DMS53 (cell line): ENCODE measurements at regions not wholly inside any gene's neighbourhood (a gene's known extent, or its start where the extent isn't known, plus 50 kb on each side); places are given as distances from the start of the nearest gene placed in this dataset.

Experiments
- DNase-seq: peaks from one replicate; lab custom pipeline; 2025; lab: John Stamatoyannopoulos, UW

- DNase-seq, result peak; percentile 36
Observed at GRCh38 chr12:44457465-44457864, 418.6 kb downstream of the NELL2 start.

DNA sequence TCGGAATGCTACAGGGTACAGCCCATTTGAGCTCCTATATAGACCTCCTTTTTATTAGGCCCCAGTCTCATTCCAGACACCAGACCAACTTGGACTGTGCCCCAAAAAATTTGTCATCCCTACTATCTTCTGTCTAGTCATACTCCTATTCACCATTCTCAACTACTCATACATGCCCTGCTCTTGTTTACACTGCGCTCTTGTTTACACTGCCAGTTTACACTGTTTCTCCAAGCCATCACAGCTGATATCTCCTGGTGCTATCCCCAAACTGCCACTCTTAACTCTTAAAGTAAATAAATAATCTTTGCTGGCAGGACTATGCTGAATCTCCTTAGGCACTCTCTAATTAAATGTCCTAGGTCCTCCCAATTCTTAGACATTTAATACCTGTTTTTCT lies 421.2 kb downstream of the NELL2 start:
- peak; percentile 80 for DNase-seq

DNA sequence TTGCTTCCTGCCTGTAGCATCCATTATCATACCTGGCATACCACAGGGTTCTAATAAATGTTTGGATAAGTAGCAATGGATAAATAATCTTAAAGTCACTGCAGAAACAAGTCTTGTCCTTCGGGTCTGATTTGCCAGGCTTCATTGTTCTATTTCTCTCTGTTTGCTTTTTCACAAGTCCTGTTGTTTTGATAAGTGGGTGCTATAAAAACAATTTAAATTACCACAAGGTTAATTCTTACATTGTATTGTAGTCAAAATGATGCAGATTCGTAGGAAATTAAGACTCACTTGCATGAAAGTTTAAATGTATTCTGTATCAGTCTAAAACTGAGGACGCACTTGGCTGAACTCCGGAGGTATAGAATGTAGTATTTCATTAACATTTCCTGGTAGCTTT lies 429.9 kb downstream of the NELL2 start:
- peak; percentile 51 for DNase-seq

GRCh38 chr12:44441155-44441554 lies 435.0 kb downstream of the NELL2 start:
- no peak for DNase-seq
